Activated CD4-positive, alpha-beta T cell treated with anti-CD3 and anti-CD28 coated beads, Interleukin-2, amount 10 ng/mL, durations not matched to agents 7 days and 5 days (primary cell): ENCODE measurements at regions not wholly inside any gene's neighbourhood (a gene's known extent, or its start where the extent isn't known, plus 50 kb on each side); places are given as distances from the start of the nearest gene placed in this dataset.

Source experiments
- CTCF ChIA-PET: fragments of 350-600 bp; sonication (Branson Sonifier 250); formaldehyde crosslinking; loops from one replicate; lab custom pipeline; 2021; ENCODE audit warnings: antibody characterized with exemption; lab: Charles Lee
- POLR2A ChIA-PET: fragments of 350-600 bp; sonication (Branson Sonifier 250); formaldehyde crosslinking; loops from one replicate; lab custom pipeline; 2021; ENCODE audit warnings: antibody characterized with exemption; lab: Charles Lee
- DNase-seq: peaks from one replicate; pipeline ENCODE4 v3.0.0-alpha.2; 2020
- H3K27ac Mint-ChIP-seq: one replicate; pipeline ENCODE4 v1.8.0; 2021; ENCODE audit warnings: mild to moderate bottlenecking, moderate library complexity, mixed read lengths
- H3K27me3 Mint-ChIP-seq: one replicate; pipeline ENCODE4 v1.8.0; 2021; ENCODE audit warnings: mixed read lengths
- H3K36me3 Mint-ChIP-seq: one replicate; pipeline ENCODE4 v1.8.0; 2021; ENCODE audit warnings: low read depth, mixed read lengths
- H3K4me1 Mint-ChIP-seq: one replicate; pipeline ENCODE4 v1.8.0; 2021; ENCODE audit warnings: mixed read lengths
- H3K4me3 Mint-ChIP-seq: one replicate; pipeline ENCODE4 v1.8.0; 2021; ENCODE audit warnings: mild to moderate bottlenecking, moderate library complexity, mixed read lengths
- H3K9me3 Mint-ChIP-seq: one replicate; pipeline ENCODE4 v1.8.0; 2021; ENCODE audit warnings: mixed read lengths

GRCh38 chr9:36746415-36746814 lies 173.7 kb downstream of the MELK start:
- Mint-ChIP-seq H3K36me3 (no peaks in the 10 kb centered on the region), H3K4me1 (no peaks in the 10 kb centered on the region), H3K27ac (no peak overlapping the region), H3K4me3 (no peak overlapping the region), H3K27me3 (peaks cover 2% of the 10 kb centered on the region), H3K9me3 (no peaks in the 10 kb centered on the region)
- ChIA-PET POLR2A (no interaction called here), CTCF (interaction anchor here (0.9 kb wide), 1 partner anchor 16 kb away, joined by 3 read pairs; no protein-coding TSS in a partner anchor)
- no peak for DNase-seq

DNA sequence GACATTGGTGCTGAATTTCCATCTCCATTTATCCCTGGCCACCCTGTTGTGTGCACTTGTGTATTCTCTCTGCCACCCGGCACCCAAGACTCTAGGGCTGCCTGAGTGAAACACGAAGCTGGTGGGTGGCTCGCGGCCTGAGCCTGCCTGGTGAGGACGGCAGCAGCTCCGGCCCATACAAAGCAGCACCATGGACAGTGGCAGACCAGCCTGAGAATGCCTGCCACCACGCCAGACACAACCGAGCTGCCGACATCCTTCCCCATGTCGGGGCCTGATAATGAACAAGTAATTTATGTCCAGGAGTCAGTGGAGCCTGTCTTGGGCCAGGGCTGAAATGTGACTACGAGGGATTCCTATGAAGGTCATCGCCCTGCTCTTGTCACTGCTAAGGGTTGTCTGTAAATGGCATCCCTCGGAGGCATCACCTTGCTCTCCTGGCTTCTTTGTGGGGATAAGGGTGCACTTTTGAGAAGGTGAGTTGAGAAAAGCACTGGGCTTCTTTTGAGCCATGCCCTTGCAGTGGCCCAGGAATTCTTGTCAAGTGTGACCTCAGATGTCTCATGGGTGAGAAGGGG lies 175.7 kb downstream of the MELK start:
- no peaks in the 10 kb centered on the region for H3K36me3 Mint-ChIP-seq
- peak; percentile 53 for DNase-seq
- ChIA-PET POLR2A (no interaction called here), CTCF (interaction anchor here (1.0 kb wide), 1 partner anchor 42 kb away, joined by 3 read pairs; no protein-coding TSS in a partner anchor)
- H3K27ac Mint-ChIP-seq, result no peak overlapping the region
- no peaks in the 10 kb centered on the region for H3K4me1 Mint-ChIP-seq
- peaks cover 4% of the 10 kb centered on the region for H3K27me3 Mint-ChIP-seq
- no peaks in the 10 kb centered on the region for H3K9me3 Mint-ChIP-seq
- no peak overlapping the region for H3K4me3 Mint-ChIP-seq

DNA sequence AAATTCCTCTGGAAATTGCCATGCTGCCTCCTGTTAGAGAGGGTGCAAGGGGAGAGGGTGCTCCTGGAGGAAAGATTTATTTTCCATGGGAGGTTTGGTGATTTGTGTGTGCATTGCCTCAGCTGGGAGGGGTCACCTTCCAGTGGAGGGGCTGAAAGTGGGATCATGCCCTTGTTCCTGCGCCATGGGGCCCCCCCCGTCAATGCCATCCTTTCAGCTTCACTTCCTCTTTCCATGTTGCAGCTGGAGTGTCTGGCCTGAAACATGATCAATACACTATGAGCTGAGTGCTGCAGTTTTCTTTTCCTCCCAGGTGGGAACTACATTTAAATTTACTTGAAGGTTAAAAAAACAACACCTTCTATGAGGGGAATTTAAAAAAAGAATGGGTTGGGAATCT lies 176.8 kb downstream of the MELK start:
- H3K27ac Mint-ChIP-seq, result no peak overlapping the region
- H3K36me3 Mint-ChIP-seq, result no peaks in the 10 kb centered on the region
- H3K9me3 Mint-ChIP-seq, result no peaks in the 10 kb centered on the region
- H3K27me3 Mint-ChIP-seq, result peaks cover 9% of the 10 kb centered on the region
- H3K4me1 Mint-ChIP-seq, result no peaks in the 10 kb centered on the region
- DNase-seq, result no peak
- H3K4me3 Mint-ChIP-seq, result no peak overlapping the region
- ChIA-PET POLR2A (no interaction called here), CTCF (interaction anchor here (1.3 kb wide), 1 partner anchor 10 kb away, joined by 3 read pairs; no protein-coding TSS in a partner anchor)

DNA sequence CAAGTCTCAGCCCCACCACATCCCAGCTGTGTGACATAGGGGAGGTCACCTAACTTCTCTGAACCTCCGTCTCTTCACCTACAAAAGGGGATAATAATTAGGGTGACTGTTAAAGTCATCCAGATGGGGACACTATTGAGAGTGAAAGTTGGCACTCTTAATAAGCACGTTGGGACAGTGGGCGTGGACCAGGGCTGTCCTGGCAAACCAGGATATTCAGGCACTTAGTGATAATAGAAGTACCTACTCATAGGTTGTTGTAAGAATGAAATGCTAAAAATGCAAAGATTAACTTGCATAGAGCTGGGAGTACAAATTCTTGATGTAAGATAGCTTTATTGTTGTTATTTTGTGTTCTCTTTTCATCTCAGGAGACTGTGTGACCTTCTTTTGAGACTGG lies 177.9 kb downstream of the MELK start:
- Mint-ChIP-seq H3K4me3 (no peak overlapping the region), H3K9me3 (no peaks in the 10 kb centered on the region), H3K27me3 (peaks cover 9% of the 10 kb centered on the region), H3K4me1 (no peaks in the 10 kb centered on the region), H3K27ac (no peak overlapping the region), H3K36me3 (no peaks in the 10 kb centered on the region)
- no peak for DNase-seq
- POLR2A ChIA-PET, result no interaction called here
- CTCF ChIA-PET, result no interaction called here

GRCh38 chr9:36755019-36755418 lies 182.3 kb downstream of the MELK start:
- Mint-ChIP-seq H3K27me3 (peaks cover 13% of the 10 kb centered on the region), H3K27ac (no peak overlapping the region), H3K4me3 (no peak overlapping the region), H3K36me3 (no peaks in the 10 kb centered on the region), H3K4me1 (no peaks in the 10 kb centered on the region), H3K9me3 (no peaks in the 10 kb centered on the region)
- ChIA-PET CTCF (no interaction called here), POLR2A (no interaction called here)
- DNase-seq, result no peak

GRCh38 chr9:36759141-36759540 lies 186.4 kb downstream of the MELK start:
- Mint-ChIP-seq H3K27ac (no peak overlapping the region), H3K9me3 (no peaks in the 10 kb centered on the region), H3K4me3 (no peak overlapping the region), H3K27me3 (peaks cover 4% of the 10 kb centered on the region), H3K4me1 (no peaks in the 10 kb centered on the region), H3K36me3 (no peaks in the 10 kb centered on the region)
- ChIA-PET CTCF (interaction anchor here (1.0 to 1.2 kb wide), 2 partner anchors 9 to 29 kb away, joined by 3 read pairs; no protein-coding TSS in a partner anchor), POLR2A (no interaction called here)
- DNase-seq, result no peak

DNA sequence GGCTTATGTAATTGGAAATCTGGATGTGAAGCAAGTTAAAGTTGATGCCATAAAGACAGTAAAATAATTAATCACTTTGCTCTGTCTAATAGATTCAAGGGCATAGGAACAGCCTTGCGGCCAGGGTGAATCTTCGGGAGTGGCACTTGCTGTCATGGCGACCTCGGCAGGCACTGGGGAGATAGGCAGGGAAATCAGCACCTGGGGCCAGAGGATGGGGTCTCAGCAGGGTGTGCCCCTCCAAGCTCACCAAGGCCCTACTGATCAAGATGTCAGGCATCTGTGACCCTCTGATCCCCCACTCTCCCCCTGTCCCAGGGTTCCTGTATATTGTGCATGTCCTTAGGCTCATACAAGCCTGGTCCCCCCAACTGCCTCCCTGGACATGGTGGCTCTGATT lies 187.3 kb downstream of the MELK start:
- Mint-ChIP-seq H3K36me3 (no peaks in the 10 kb centered on the region), H3K27ac (no peak overlapping the region), H3K9me3 (no peaks in the 10 kb centered on the region), H3K27me3 (peaks cover 3% of the 10 kb centered on the region), H3K4me3 (no peak overlapping the region), H3K4me1 (no peaks in the 10 kb centered on the region)
- POLR2A ChIA-PET, result no interaction called here
- CTCF ChIA-PET, result interaction anchor here (0.6 to 1.0 kb wide), 2 partner anchors 30 to 306 kb away, joined by 3 read pairs; no protein-coding TSS in a partner anchor
- DNase-seq, result no peak

DNA sequence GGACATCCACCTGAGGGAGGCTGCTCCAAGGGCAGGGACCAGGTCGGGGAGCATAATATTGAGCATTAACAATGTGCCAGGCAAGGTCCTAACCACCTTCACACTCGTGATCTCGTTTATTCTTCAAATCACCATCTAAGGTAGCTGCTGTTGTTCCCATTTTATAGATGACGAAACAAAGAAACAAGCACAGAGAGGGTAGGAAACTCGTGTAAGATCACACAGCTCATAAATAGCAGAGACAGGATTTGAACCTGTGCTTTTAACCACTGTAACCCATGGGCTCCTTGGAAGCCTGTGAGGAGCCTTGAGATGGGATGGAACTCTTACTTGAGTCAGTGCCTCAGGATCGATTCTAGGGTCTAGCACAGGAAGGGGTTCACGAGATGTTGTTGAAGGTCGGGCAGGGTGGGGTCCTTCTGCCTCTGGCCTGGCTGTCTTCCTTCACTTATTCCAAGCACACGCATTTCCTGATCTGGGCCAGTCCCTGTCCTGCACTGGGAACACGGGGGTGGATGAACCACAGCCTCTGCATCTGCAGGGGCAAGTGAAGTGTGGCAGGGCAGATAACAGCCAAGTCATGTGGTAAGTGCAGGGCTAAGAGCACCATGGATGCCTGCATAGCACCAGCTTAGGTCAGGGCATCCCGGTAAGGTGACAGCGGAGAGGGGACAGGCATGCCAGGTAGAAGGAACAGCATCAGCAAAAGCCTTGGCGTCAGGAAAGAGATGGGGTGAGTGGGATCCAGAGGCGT lies 188.1 kb downstream of the MELK start:
- H3K4me1 Mint-ChIP-seq, result no peaks in the 10 kb centered on the region
- H3K36me3 Mint-ChIP-seq, result no peaks in the 10 kb centered on the region
- CTCF ChIA-PET, result no interaction called here
- DNase-seq, result no peak
- H3K27me3 Mint-ChIP-seq, result peaks cover 3% of the 10 kb centered on the region
- POLR2A ChIA-PET, result no interaction called here
- no peak overlapping the region for H3K27ac Mint-ChIP-seq
- no peak overlapping the region for H3K4me3 Mint-ChIP-seq
- H3K9me3 Mint-ChIP-seq, result no peaks in the 10 kb centered on the region

GRCh38 chr9:36762958-36763357 lies 190.3 kb downstream of the MELK start:
- POLR2A ChIA-PET, result no interaction called here
- CTCF ChIA-PET, result interaction anchor here (1.6 kb wide), 1 partner anchor 16 kb away, joined by 3 read pairs; no protein-coding TSS in a partner anchor
- peaks cover 6% of the 10 kb centered on the region for H3K27me3 Mint-ChIP-seq
- DNase-seq, result no peak
- H3K4me1 Mint-ChIP-seq, result peaks cover 2% of the 10 kb centered on the region
- H3K4me3 Mint-ChIP-seq, result no peak overlapping the region
- H3K9me3 Mint-ChIP-seq, result no peaks in the 10 kb centered on the region
- no peak overlapping the region for H3K27ac Mint-ChIP-seq
- H3K36me3 Mint-ChIP-seq, result no peaks in the 10 kb centered on the region

GRCh38 chr9:36763778-36764177 lies 191.1 kb downstream of the MELK start:
- Mint-ChIP-seq H3K36me3 (no peaks in the 10 kb centered on the region), H3K27ac (no peak overlapping the region), H3K27me3 (peaks cover 6% of the 10 kb centered on the region), H3K4me3 (no peak overlapping the region), H3K4me1 (peaks cover 2% of the 10 kb centered on the region), H3K9me3 (no peaks in the 10 kb centered on the region)
- no peak for DNase-seq
- ChIA-PET CTCF (no interaction called here), POLR2A (no interaction called here)

GRCh38 chr9:36764364-36765076 lies 191.8 kb downstream of the MELK start:
- H3K4me1 Mint-ChIP-seq, result peaks cover 2% of the 10 kb centered on the region
- ChIA-PET POLR2A (no interaction called here), CTCF (no interaction called here)
- no peak for DNase-seq
- H3K27me3 Mint-ChIP-seq, result peaks cover 6% of the 10 kb centered on the region
- H3K27ac Mint-ChIP-seq, result no peak overlapping the region
- no peak overlapping the region for H3K4me3 Mint-ChIP-seq
- no peaks in the 10 kb centered on the region for H3K36me3 Mint-ChIP-seq
- no peaks in the 10 kb centered on the region for H3K9me3 Mint-ChIP-seq

DNA sequence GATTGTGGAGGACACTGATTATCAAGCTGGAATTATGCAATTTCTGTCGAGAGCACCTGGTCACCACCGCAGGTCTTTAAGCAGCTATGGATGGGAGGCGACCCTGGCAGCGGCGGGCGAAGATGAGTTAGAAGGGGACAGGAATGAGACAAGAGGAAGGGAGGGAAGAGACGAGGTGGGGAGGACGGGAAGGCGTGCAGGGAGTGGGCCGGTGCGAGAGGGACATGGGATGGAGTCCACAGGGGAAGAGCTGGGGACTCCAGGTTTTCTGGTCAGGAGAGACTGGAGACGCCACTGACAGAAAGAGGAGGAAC lies 192.3 kb downstream of the MELK start:
- Mint-ChIP-seq H3K9me3 (no peaks in the 10 kb centered on the region), H3K36me3 (no peaks in the 10 kb centered on the region), H3K4me1 (peaks cover 2% of the 10 kb centered on the region), H3K4me3 (no peak overlapping the region), H3K27ac (no peak overlapping the region), H3K27me3 (peaks cover 6% of the 10 kb centered on the region)
- POLR2A ChIA-PET, result no interaction called here
- no peak for DNase-seq
- CTCF ChIA-PET, result no interaction called here
